GM21390 (cell line): ENCODE measurements at regions not wholly inside any gene's neighbourhood (a gene's known extent, or its start where the extent isn't known, plus 50 kb on each side); places are given as distances from the start of the nearest gene placed in this dataset.

ENCODE experiments used
- ATAC-seq: cut with Tn5 transposase; IDR thresholded peaks from one replicate; pipeline ENCODE4 v1.9.1; 2021; ENCODE audit not compliant: unreplicated experiment

- ATAC-seq: no peak
Measured at GRCh38 chr4:175946472-175947116, 119.0 kb upstream of the WDR17 start.

DNA sequence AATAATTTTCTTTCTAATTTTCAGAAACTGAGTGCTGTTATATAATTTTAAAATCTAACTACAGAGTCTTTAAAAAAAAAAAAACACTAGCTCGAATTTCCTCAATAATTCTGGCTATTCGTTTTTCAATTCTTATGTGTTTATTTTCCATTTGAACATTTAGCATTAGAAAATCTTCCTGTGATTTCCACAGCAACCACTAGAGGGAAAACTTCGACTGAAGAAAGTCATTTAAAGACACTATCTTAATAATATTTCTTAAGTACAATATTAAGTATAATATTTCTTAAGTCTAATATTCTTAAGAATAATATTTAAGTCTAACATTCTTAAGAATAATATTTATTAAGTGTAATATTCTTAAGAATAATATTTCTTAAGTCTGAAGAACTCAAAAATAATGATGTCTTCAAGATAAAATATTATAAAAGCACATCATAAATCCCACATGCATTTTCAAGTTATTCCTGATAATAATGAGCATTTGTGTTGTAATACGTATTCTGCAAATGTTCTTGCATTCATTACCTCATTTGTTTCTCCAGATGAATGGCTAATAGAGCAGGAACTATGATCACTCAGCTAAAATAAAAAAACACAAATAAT, 118.4 kb upstream of the WDR17 start:
- ATAC-seq: no peak

DNA sequence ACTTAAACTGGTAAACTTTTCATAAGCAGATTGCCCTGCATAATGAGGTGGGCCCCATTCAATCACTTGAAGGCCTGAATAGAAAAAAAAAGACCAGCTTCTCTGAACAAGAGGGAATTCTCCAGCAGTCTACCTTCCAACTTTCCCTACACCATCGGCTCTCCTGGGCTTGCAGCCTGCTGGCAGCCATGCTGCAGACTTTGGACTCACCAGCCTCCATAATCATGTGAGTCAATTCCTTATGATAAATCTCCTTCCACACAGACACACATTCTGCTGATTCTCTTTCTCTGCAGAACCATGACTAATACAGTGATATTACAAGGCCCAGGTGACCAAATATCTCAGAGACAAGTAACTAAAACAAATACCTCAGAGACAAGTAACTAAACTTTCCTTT, 113.8 kb upstream of the WDR17 start:
- no peak for ATAC-seq

- no peak for ATAC-seq
Measured at GRCh38 chr4:175953116-175953515, 112.5 kb upstream of the WDR17 start.

DNA sequence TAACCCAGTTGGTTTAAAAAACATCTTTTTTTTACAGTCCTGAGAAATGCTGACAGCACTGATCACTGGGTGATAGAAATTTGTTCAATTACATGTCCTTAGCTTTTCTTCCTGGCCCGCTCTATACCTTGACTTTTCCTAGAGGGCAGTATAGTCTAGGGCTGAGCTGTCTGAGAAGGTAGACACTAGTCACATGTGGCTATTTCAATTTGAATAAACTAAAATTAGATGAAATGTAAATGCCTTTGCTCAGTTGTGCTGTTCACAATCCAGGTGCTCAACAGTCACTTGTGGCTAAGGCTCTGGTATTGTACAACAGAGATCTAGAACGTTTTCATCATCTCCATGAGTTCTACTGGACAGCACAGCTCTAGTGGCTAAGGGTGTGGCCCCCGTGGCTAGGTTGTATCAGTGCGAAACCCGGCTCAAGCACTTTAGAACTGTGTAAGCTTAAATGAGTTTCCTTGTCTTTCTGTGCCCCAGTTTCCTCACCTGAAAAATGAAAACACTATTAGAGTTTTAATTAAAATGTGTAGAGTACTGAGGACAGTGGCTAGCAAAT, 111.6 kb upstream of the WDR17 start:
- peak; percentile 90 for ATAC-seq

GRCh38 chr4:175954685-175955084, 111.0 kb upstream of the WDR17 start:
- no peak for ATAC-seq

- ATAC-seq: peak; percentile 86
Measured at GRCh38 chr4:175961604-175962003, 104.0 kb upstream of the WDR17 start.

DNA sequence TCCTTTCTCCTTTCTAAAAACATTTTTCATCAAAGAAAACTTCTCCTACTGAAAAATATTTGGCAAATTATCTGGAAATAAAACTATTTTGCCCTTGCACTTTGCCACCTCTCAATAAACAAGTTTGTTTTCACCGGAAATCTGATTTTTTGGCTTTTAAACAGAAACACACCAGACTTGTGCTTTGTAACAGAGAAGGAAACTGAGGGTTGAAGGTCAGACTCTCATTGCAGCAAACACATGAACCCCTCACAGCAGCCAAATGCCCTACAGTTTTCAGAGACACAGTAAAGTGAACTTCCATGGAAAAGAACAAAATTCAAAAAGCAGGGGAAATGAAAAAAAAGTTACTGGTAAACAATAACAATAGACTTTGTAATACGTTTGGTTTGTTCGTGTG, 95.6 kb upstream of the WDR17 start:
- no peak for ATAC-seq

DNA sequence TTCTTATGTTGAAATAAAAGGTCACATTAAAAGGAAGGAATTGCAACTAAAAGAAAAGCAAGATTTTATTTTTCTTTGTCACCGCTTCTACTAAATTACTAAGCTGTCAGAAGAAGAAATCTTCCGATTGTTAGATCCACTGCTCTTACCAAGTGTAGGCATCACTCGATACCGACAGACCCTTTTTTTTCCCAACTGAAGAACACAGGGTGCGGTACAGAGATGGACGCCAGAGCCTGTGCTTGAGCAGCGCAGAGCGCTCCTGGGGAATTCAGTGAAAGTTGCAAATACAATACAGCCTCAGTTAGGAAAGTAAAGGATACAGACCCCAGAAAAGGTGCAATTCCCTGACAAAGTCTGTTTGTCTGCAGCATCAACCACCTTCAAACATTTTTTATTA, 94.9 kb upstream of the WDR17 start:
- no peak for ATAC-seq

DNA sequence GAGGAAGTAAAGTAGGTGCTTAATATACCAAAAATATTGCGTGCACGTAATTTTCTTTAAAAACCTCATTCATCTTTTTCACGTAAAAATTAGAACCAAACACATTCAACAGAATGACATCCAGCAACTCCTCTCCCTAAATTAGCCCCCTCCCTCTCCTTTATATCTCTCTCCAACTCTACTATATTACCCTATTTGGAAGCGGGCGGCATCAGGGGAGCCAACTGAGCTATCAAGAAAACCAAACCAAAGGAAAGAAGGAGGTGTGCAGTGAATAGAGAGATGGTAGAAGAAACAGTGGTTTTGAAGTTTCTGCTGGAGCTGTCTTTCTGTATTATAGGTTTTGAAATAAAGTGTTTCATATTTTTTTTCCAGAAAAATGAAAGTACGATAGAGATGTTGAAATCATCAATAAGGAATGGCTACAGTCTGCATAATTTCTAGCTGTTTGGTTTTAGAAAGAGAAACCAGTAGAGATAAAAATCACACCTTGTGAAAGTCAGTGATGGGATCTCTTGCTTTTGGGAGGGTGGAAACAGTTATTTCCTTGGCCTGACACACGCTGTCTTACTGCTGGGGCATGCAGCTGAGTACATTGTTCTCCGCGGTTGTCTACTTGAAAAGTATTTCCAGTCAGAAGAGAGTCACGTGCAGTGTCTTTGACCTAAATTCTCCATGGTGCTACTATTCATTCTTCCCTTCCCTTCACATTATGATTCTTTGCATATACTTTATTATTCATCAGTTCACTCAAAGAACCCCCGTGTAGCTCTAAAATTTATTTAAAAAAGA, 94.1 kb upstream of the WDR17 start:
- no peak for ATAC-seq

- ATAC-seq: no peak
Measured at GRCh38 chr4:175973027-175973923, 92.4 kb upstream of the WDR17 start.

DNA sequence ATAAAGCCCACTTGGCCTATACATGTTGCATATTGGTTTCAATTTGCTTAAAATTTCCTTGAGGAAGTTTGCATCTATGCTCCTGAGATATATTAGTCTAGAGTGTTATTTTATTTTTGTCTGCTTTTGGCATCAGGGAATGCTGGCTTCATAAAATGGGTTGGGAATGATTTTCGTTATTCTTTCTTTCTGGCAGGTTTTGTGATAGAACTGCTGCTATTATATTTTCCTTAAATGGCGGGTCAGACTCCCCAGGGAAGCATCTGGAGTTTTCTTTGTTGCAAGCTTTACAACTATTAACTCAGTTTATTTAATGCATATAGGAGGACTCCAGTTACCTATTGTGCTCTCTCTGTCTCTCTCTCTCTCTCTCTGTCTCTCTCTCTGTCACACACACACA, 82.0 kb upstream of the WDR17 start:
- ATAC-seq: no peak

GRCh38 chr4:175986668-175987067, 79.0 kb upstream of the WDR17 start:
- ATAC-seq: no peak

- no peak for ATAC-seq
Measured at GRCh38 chr4:175988511-175988910, 77.1 kb upstream of the WDR17 start.

GRCh38 chr4:175996206-175996605, 69.4 kb upstream of the WDR17 start:
- ATAC-seq: no peak

DNA sequence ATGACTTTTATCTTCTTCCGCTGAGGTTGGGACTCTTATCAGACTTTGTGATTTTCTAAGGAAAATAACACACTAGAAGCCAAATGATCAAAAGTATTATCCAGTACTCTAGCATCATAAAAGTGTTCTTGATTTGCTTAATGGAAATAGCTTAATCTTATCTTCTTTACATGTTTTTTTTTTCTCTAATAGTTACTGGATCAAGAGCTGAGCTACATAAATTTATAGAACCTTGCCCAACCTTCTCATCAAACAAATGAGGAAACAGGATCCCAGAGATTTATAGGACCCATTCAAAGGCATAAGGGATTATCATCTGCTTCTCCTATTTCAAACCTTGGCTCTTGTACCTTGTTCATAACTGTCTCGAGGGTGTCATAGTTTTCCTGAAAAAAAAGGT, 68.3 kb upstream of the WDR17 start:
- ATAC-seq: no peak

GRCh38 chr4:175998782-175999181, 66.9 kb upstream of the WDR17 start:
- no peak for ATAC-seq

GRCh38 chr4:175999944-176000343, 65.7 kb upstream of the WDR17 start:
- ATAC-seq: no peak

GRCh38 chr4:176001151-176002006, 64.3 kb upstream of the WDR17 start:
- peak; percentile 9 for ATAC-seq

DNA sequence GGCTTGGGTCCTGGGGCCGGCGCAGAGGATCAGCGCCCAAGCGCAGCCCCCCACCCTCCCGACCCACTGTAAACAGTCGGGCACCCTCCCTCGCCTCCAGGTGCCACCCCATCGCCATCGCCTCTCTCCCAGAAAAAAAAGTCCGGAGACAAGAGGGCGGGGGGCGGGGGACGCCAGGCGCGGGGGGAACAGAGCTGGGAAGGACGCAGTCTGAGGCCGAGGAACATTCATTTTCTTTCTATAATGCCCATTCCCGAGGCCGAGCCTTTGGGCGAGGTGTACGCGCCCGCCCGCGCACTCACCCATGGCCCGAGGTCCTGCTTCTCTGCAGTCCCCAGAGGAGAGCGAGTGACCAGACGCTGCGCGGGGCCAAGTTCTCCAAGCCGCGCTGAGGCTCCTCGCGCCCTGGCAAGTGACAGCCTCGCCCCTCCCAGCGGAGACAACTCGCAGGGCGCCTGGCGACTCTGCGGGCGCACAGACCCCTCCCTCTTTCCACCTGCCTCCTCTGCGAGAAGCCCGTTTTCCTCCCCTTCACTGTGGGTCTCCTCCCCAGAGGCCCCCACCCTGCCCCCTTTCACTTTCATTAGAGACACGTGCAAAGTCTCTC, 63.5 kb upstream of the WDR17 start:
- peak; percentile 68 for ATAC-seq
